Neural cell (in vitro differentiated cells): ENCODE measurements at regions not wholly inside any gene's neighbourhood (a gene's known extent, or its start where the extent isn't known, plus 50 kb on each side); places are given as distances from the start of the nearest gene placed in this dataset.

Source experiments
- H2AFZ ChIP-seq: fragments of 200-600, 300-800 bp; sonication (generic), shearing (Covaris generic); 2 replicates; pipeline ENCODE4 v1.6.0; 2014; ENCODE audit warnings: low read depth, mild to moderate bottlenecking, antibody characterized with exemption, low read length, moderate library complexity
- H3F3A ChIP-seq: fragments of 200-600 bp; shearing (Covaris generic); 2 replicates; pipeline ENCODE4 v1.6.1; 2016; ENCODE audit warnings: mild to moderate bottlenecking, moderate library complexity, mixed read lengths, antibody characterized with exemption, low read length; ENCODE audit not compliant: insufficient read depth, poor library complexity, severe bottlenecking
- H3K27ac ChIP-seq: fragments of 200-600, 300-800 bp; sonication (generic), shearing (Covaris generic); 2 replicates; pipeline ENCODE4 v1.5.1; 2014; ENCODE audit warnings: mild to moderate bottlenecking, low read length, moderate library complexity
- H3K27me3 ChIP-seq: fragments of 300-800, 200-600 bp; sonication (generic), shearing (Covaris generic); 2 replicates; pipeline ENCODE4 v1.6.0; 2014; ENCODE audit warnings: mild to moderate bottlenecking, low read depth, low read length, moderate library complexity; ENCODE audit not compliant: insufficient read depth
- H3K36me3 ChIP-seq: fragments of 300-800, 200-600 bp; sonication (generic), shearing (Covaris generic); 2 replicates; pipeline ENCODE4 v1.5.1; 2014; ENCODE audit warnings: mild to moderate bottlenecking, antibody characterized with exemption, low read length, moderate library complexity; ENCODE audit not compliant: insufficient read depth
- H3K4me2 ChIP-seq: fragments of 300-800, 200-600 bp; sonication (generic), shearing (Covaris generic); 2 replicates; pipeline ENCODE4 v1.6.0; 2014; ENCODE audit warnings: mild to moderate bottlenecking, low read length
- H3K4me3 ChIP-seq: fragments of 300-800, 200-600 bp; sonication (generic), shearing (Covaris generic); 2 replicates; pipeline ENCODE4 v1.5.1; 2014; ENCODE audit warnings: mild to moderate bottlenecking, low read length, moderate library complexity
- H3K79me2 ChIP-seq: fragments of 200-600 bp; shearing (Covaris generic); replicated peaks from 2 replicates; pipeline ENCODE4 v1.6.0; 2014; ENCODE audit warnings: mild to moderate bottlenecking, low read length, moderate library complexity; ENCODE audit not compliant: insufficient read depth
- H3K9ac ChIP-seq: fragments of 300-800, 200-600 bp; sonication (generic), shearing (Covaris generic); 2 replicates; pipeline ENCODE4 v1.6.1; 2016; ENCODE audit warnings: mild to moderate bottlenecking, low read length, mixed read lengths
- H3K9me2 ChIP-seq: fragments of 200-600 bp; shearing (Covaris generic); 2 replicates; pipeline ENCODE4 v1.6.1; 2016; ENCODE audit warnings: mild to moderate bottlenecking, low read length, mixed read lengths; ENCODE audit not compliant: insufficient read depth
- H3K9me3 ChIP-seq: fragments of 200-600, 300-800 bp; sonication (generic), shearing (Covaris generic); 2 replicates; pipeline ENCODE4 v1.6.1; 2016; ENCODE audit warnings: mild to moderate bottlenecking, mixed run types, low read length, moderate library complexity, mixed read lengths
- H4K20me1 ChIP-seq: fragments of 200-600 bp; shearing (Covaris generic); 2 replicates; pipeline ENCODE4 v1.6.1; 2016; ENCODE audit warnings: mild to moderate bottlenecking, mixed run types; ENCODE audit not compliant: insufficient read depth
- EP300 ChIP-seq: fragments of 450-650 bp; conservative IDR thresholded peaks from 2 replicates; pipeline ENCODE4 v1.6.1; 2014; ENCODE audit warnings: antibody characterized with exemption, mild to moderate bottlenecking, moderate library complexity; ENCODE audit not compliant: poor library complexity, severe bottlenecking
- EZH2 ChIP-seq: fragments of 200-600, 300-800 bp; shearing (Covaris generic), sonication (generic); IDR thresholded peaks from 2 replicates; pipeline ENCODE4 v1.6.1; 2014; ENCODE audit warnings: antibody characterized with exemption, low read length, borderline replicate concordance, mild to moderate bottlenecking; ENCODE audit not compliant: insufficient read depth, poor library complexity, severe bottlenecking
- MXI1 ChIP-seq: fragments of 450-650 bp; conservative IDR thresholded peaks from 2 replicates; pipeline ENCODE4 v1.6.1; 2014; ENCODE audit warnings: antibody characterized with exemption, mild to moderate bottlenecking; ENCODE audit not compliant: poor library complexity, severe bottlenecking
- POLR2AphosphoS5 ChIP-seq: IDR thresholded peaks from 2 replicates; pipeline ENCODE4 v1.6.1; 2012
- RAD21 ChIP-seq: fragments of 450-650 bp; conservative IDR thresholded peaks from 2 replicates; pipeline ENCODE4 v1.6.1; 2014; ENCODE audit warnings: antibody characterized with exemption, mild to moderate bottlenecking, moderate library complexity
- SMC3 ChIP-seq: fragments of 450-650 bp; conservative IDR thresholded peaks from 2 replicates; pipeline ENCODE4 v1.6.1; 2014; ENCODE audit warnings: antibody characterized with exemption, mild to moderate bottlenecking, moderate library complexity; ENCODE audit not compliant: poor library complexity
- TAF1 ChIP-seq: IDR thresholded peaks from 2 replicates; pipeline ENCODE4 v1.6.1; 2012; ENCODE audit warnings: low read depth
- TF ChIP-seq, protein P1 (sequence below): IDR thresholded peaks from 2 replicates; pipeline ENCODE4 v1.6.1; 2012; ENCODE audit warnings: borderline replicate concordance
- TF ChIP-seq, protein P2 (sequence below): fragments of 450-650 bp; IDR thresholded peaks from 2 replicates; pipeline ENCODE4 v1.5.1; 2014; ENCODE audit warnings: antibody characterized with exemption, mild to moderate bottlenecking, moderate library complexity; ENCODE audit not compliant: poor library complexity, severe bottlenecking

DNA sequence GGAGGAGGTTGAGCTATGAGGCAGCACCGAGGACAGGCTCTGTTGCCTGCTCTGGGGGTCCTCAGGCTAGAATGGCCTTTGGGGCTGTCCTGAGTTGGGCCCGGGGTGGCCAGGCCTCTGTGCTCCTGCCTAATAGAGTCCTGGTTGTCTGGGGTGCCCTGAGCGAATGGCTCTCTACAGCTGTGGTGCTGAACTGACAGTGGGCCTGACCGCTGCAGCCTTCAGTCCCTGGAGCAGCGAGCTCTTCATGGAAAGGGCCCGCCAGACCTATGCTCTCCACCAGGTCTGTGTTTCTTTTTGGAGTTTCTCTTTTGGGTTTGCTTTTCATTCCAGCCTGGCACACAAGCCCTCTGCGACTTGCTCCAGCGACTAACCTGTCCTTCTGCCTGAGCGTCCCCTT lies 679.0 kb upstream of the RAB6C start:
- Histone ChIP-seq H4K20me1 (no peaks in the 10 kb centered on the region), H3K9ac (no peak overlapping the region), H3K36me3 (no peaks in the 10 kb centered on the region), H3F3A (no peaks in the 10 kb centered on the region), H3K4me2 (no peak overlapping the region), H2AFZ (no peak overlapping the region), H3K9me2 (no peaks in the 10 kb centered on the region), H3K27ac (no peak overlapping the region), H3K27me3 (no peaks in the 10 kb centered on the region), H3K4me3 (no peak overlapping the region), H3K79me2 (no peaks in the 10 kb centered on the region), H3K9me3 (no peaks in the 10 kb centered on the region)
- TF ChIP-seq MXI1 = no peak
- no peak for TF ChIP-seq EP300

DNA sequence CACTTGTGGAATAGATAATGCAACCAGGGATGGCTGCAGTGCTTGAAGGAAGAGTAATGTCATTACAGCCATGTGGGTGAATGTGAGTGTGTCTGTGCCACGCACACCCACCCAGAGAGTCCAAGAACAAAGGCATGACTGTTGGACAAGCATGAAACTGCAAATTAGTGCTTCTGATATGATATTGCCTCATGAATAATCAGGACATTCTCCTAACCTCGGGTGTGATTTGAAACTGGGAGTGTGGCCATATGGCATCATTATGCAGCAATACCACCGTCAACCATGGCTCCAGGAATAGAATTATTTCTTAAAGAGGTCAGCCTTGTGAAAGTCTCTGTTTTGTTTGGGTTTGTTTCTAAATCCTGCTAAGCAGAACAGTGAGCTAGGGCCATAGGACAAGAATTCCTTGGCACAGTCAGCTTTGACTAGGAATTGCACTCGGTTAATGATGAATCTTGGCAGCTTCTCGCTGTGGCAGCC lies 678.0 kb upstream of the RAB6C start:
- Histone ChIP-seq H3K27me3 (no peaks in the 10 kb centered on the region), H3K9me3 (no peaks in the 10 kb centered on the region), H4K20me1 (no peaks in the 10 kb centered on the region), H3K79me2 (no peaks in the 10 kb centered on the region), H2AFZ (no peak overlapping the region), H3K36me3 (no peaks in the 10 kb centered on the region), H3K4me2 (no peak overlapping the region), H3K27ac (no peak overlapping the region), H3K9me2 (no peaks in the 10 kb centered on the region), H3F3A (no peaks in the 10 kb centered on the region), H3K9ac (no peak overlapping the region), H3K4me3 (no peak overlapping the region)
- TF ChIP-seq POLR2AphosphoS5 (no peak), EZH2 (no peak), RAD21 (no peak), TAF1 (no peak), MXI1 (no peak), SMC3 (no peak), EP300 (no peak)
- TF ChIP-seq, protein P1, sequence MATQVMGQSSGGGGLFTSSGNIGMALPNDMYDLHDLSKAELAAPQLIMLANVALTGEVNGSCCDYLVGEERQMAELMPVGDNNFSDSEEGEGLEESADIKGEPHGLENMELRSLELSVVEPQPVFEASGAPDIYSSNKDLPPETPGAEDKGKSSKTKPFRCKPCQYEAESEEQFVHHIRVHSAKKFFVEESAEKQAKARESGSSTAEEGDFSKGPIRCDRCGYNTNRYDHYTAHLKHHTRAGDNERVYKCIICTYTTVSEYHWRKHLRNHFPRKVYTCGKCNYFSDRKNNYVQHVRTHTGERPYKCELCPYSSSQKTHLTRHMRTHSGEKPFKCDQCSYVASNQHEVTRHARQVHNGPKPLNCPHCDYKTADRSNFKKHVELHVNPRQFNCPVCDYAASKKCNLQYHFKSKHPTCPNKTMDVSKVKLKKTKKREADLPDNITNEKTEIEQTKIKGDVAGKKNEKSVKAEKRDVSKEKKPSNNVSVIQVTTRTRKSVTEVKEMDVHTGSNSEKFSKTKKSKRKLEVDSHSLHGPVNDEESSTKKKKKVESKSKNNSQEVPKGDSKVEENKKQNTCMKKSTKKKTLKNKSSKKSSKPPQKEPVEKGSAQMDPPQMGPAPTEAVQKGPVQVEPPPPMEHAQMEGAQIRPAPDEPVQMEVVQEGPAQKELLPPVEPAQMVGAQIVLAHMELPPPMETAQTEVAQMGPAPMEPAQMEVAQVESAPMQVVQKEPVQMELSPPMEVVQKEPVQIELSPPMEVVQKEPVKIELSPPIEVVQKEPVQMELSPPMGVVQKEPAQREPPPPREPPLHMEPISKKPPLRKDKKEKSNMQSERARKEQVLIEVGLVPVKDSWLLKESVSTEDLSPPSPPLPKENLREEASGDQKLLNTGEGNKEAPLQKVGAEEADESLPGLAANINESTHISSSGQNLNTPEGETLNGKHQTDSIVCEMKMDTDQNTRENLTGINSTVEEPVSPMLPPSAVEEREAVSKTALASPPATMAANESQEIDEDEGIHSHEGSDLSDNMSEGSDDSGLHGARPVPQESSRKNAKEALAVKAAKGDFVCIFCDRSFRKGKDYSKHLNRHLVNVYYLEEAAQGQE = no peak
- TF ChIP-seq, protein P2, sequence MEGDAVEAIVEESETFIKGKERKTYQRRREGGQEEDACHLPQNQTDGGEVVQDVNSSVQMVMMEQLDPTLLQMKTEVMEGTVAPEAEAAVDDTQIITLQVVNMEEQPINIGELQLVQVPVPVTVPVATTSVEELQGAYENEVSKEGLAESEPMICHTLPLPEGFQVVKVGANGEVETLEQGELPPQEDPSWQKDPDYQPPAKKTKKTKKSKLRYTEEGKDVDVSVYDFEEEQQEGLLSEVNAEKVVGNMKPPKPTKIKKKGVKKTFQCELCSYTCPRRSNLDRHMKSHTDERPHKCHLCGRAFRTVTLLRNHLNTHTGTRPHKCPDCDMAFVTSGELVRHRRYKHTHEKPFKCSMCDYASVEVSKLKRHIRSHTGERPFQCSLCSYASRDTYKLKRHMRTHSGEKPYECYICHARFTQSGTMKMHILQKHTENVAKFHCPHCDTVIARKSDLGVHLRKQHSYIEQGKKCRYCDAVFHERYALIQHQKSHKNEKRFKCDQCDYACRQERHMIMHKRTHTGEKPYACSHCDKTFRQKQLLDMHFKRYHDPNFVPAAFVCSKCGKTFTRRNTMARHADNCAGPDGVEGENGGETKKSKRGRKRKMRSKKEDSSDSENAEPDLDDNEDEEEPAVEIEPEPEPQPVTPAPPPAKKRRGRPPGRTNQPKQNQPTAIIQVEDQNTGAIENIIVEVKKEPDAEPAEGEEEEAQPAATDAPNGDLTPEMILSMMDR = no peak

DNA sequence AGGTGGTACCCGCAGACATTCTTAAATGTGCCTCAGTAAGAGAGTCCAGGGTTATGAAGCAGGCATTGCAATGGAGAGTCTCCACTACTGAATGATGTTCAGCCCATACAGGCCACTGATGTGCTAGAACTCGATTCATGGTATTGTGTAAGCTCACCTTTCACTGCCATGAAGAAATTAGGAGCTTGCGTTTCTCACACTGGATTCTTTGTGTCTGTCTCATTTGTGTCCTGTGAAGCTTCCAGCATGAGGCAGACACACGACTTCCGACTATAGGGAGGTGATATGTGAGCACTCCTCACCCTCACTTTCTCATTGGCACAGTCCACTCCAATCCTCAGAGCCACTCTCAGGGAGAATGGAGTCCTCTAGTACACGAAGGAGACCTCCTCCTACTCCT lies 677.4 kb upstream of the RAB6C start:
- Histone ChIP-seq H4K20me1 (no peaks in the 10 kb centered on the region), H3K9me2 (no peaks in the 10 kb centered on the region), H3K4me3 (no peak overlapping the region), H3K4me2 (no peak overlapping the region), H3K9ac (no peak overlapping the region), H3K79me2 (no peaks in the 10 kb centered on the region), H3F3A (no peaks in the 10 kb centered on the region), H3K9me3 (no peaks in the 10 kb centered on the region), H3K36me3 (no peaks in the 10 kb centered on the region), H3K27ac (no peak overlapping the region), H2AFZ (no peak overlapping the region), H3K27me3 (no peaks in the 10 kb centered on the region)
- TF ChIP-seq RAD21 = no peak
